Uterus (tissue), 3 donors: ENCODE measurements at regions not wholly inside any gene's neighbourhood (a gene's known extent, or its start where the extent isn't known, plus 50 kb on each side); places are given as distances from the start of the nearest gene placed in this dataset.
"Not testable (repeated sequence)": the region's sequence is repeated elsewhere in the genome, so short reads cannot be mapped to it uniquely, and the experiment has no call there.

ENCODE experiments used
- DNase-seq, 2 donors: peaks; one replicate each; pipeline ENCODE4 v3.0.0-alpha.2; 2019 to 2020
- H3K27ac ChIP-seq, 2 donors: fragments of 200-600 bp; sonication (generic); 1 replicate in 1 of 2; 2 replicates in 1 of 2; pipeline ENCODE4 v1.5.1; 2016 to 2018
- H3K27me3 ChIP-seq, 2 donors: fragments of 200-600 bp; sonication (generic); one replicate each; pipeline ENCODE4 v1.5.1; 2018 to 2019; ENCODE audit warnings: control low read depth in 1 of 2
- H3K36me3 ChIP-seq, 2 donors: fragments of 200-600 bp; sonication (generic); one replicate each; pipeline ENCODE4 v1.5.1; 2019; ENCODE audit warnings: control low read depth in 1 of 2
- H3K4me1 ChIP-seq, 2 donors: fragments of 200-600 bp; sonication (generic); one replicate each; pipeline ENCODE4 v1.5.1; 2018 to 2019; ENCODE audit warnings: control low read depth in 1 of 2
- H3K4me3 ChIP-seq, 2 donors: fragments of 200-600 bp; sonication (generic); 1 replicate in 1 of 2; 2 replicates in 1 of 2; pipeline ENCODE4 v1.5.1; 2018 to 2019; ENCODE audit warnings: mild to moderate bottlenecking in 1 of 2
- H3K9me3 ChIP-seq, 2 donors: fragments of 200-600 bp; sonication (generic); one replicate each; pipeline ENCODE4 v1.5.1; 2019; ENCODE audit warnings: control low read depth in 1 of 2
- POLR2A ChIP-seq, 2 donors: fragments of 450-650 bp; IDR thresholded peaks; one replicate each; pipeline ENCODE4 v1.6.1; 2016; ENCODE audit warnings: antibody characterized with exemption in 2 of 2, mild to moderate bottlenecking in 1 of 2, moderate library complexity in 1 of 2
- intact Hi-C: fragments of 100-400 bp; cut with DNase I; formaldehyde crosslinking; loops from one replicate; pipeline ENCODE4 v1.15.1; 2023; ENCODE audit warnings: low total_unique reads
- TF ChIP-seq, protein P1 (sequence below), 4 experiments: fragments of 200-600 bp in 2 of 4; fragments of 450-650 bp in 2 of 4; sonication (generic) in 2 of 4; IDR thresholded peaks; one replicate each; pipeline ENCODE4 v1.5.1; 2016 to 2019; ENCODE audit warnings: antibody characterized with exemption in 4 of 4, mild to moderate bottlenecking in 2 of 4, moderate library complexity in 1 of 4
- donor health status: DM: yes; HTN: yes; CAD: no.

GRCh38 chr3:32042867-32043266 lies 61.3 kb downstream of the ZNF860 start:
- H3K9me3 ChIP-seq, DNase-seq, H3K27me3 ChIP-seq, intact Hi-C loops, H3K4me3 ChIP-seq, H3K4me1 ChIP-seq, H3K36me3 ChIP-seq, H3K27ac ChIP-seq: not testable (repeated sequence)

- H3K4me3 ChIP-seq, result no peak overlapping the region
- peak overlapping the region; percentile 45 to 74 for H3K27ac ChIP-seq
- no peaks in the 10 kb centered on the region for H3K4me1 ChIP-seq
- intact Hi-C loops, result no loop called here
- no peaks in the 10 kb centered on the region for H3K27me3 ChIP-seq
- TF ChIP-seq, protein P1, sequence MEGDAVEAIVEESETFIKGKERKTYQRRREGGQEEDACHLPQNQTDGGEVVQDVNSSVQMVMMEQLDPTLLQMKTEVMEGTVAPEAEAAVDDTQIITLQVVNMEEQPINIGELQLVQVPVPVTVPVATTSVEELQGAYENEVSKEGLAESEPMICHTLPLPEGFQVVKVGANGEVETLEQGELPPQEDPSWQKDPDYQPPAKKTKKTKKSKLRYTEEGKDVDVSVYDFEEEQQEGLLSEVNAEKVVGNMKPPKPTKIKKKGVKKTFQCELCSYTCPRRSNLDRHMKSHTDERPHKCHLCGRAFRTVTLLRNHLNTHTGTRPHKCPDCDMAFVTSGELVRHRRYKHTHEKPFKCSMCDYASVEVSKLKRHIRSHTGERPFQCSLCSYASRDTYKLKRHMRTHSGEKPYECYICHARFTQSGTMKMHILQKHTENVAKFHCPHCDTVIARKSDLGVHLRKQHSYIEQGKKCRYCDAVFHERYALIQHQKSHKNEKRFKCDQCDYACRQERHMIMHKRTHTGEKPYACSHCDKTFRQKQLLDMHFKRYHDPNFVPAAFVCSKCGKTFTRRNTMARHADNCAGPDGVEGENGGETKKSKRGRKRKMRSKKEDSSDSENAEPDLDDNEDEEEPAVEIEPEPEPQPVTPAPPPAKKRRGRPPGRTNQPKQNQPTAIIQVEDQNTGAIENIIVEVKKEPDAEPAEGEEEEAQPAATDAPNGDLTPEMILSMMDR (IDR thresholded peaks at IDR 0.05), result no peak
- no peak for TF ChIP-seq POLR2A (IDR thresholded peaks at IDR 0.05)
- no peaks in the 10 kb centered on the region for H3K9me3 ChIP-seq
- H3K36me3 ChIP-seq, result no peaks in the 10 kb centered on the region
- peak; percentile 42 for DNase-seq
These were observed 61.1 kb upstream of the GPD1L start for GRCh38 chr3:32045091-32045915.

DNA sequence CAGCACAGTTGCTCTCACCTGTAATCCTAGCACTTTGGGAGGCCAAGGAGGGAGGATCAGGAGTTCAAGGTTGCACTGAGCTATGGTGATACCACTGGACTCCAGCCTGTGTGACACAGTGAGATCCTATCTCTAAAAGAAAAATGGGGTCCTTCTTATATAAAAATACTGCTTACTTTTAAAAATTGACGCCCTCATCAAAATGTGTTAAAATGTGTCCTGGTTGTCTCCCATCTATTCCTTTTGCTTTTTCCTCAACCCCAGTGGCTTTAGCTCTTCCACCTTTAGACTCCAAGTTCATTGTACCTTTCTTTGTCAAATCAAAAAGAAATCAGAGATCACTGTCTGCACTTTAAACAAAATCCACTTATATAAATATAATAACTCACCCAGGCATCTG lies 60.3 kb upstream of the GPD1L start:
- no peaks in the 10 kb centered on the region for H3K27me3 ChIP-seq
- TF ChIP-seq POLR2A (IDR thresholded peaks at IDR 0.05), result no peak
- TF ChIP-seq, protein P1 (IDR thresholded peaks at IDR 0.05), result no peak
- intact Hi-C loops, result no loop called here
- DNase-seq, result no peak
- H3K4me1 ChIP-seq, result no peaks in the 10 kb centered on the region
- no peak overlapping the region for H3K4me3 ChIP-seq
- peak overlapping the region; percentile 45 to 74 for H3K27ac ChIP-seq
- H3K9me3 ChIP-seq, result no peaks in the 10 kb centered on the region
- no peaks in the 10 kb centered on the region for H3K36me3 ChIP-seq

DNA sequence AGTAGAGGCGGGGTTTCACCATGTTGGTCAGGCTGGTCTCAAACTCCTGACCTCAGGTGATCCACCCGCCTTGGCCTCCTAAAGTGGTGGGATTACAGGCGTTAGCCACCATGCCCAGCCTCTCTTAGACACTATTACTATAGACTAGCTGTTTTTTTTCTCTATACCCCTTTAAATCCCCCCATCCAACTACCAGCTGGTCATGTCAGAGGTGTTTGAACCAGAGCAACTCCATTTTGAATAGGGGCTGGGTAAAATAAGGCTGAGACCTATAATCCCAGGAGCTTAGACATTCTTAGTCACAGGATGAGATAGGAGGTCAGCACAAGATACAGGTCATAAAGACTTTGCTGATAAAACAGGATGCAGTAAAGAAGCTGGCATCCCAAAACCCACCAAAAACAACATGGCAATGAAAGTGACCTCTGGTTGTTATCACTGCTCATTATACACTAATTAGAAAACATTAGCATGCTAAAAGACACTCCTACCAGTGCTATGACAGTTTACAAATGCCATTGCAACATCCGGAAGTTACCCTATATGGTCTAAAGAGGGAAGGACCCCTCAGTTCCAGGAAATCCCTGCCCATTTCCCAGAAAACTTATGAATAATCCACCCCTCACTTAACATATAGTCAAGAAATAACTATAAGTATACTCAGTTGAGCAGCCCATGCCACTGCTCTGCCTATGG lies 57.8 kb upstream of the GPD1L start:
- Histone ChIP-seq H3K4me1 (no peaks in the 10 kb centered on the region), H3K36me3 (no peaks in the 10 kb centered on the region), H3K4me3 (no peak overlapping the region), H3K27ac (no peak overlapping the region), H3K9me3 (no peaks in the 10 kb centered on the region), H3K27me3 (no peaks in the 10 kb centered on the region)
- TF ChIP-seq POLR2A (IDR thresholded peaks at IDR 0.05), result no peak
- TF ChIP-seq, protein P1 (IDR thresholded peaks at IDR 0.05), result no peak
- DNase-seq, result no peak
- intact Hi-C loops, result no loop called here

DNA sequence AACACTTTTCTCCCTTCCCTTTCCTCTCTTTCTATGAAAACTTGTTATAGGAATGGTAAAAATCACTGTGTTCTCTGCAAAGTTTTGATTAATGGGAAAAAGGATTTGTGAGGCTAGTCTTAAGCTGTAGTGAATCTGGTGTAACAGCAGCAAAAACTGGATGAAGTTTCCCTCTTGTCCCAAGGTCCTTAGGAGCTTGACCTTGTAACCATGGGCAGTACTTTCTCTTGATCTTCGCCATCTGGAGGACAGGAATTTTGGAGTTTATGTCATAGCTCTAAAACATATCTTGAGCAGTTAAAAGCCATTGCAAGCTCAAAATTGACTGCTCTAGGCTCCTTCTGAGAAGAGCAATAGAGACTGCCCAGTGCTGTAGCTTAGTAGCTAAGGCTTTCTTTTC lies 56.5 kb upstream of the GPD1L start:
- H3K4me1 ChIP-seq, result no peaks in the 10 kb centered on the region
- H3K27me3 ChIP-seq, result no peaks in the 10 kb centered on the region
- H3K36me3 ChIP-seq, result no peaks in the 10 kb centered on the region
- no peaks in the 10 kb centered on the region for H3K9me3 ChIP-seq
- no peak for DNase-seq
- H3K27ac ChIP-seq, result no peak overlapping the region
- no peak for TF ChIP-seq POLR2A (IDR thresholded peaks at IDR 0.05)
- TF ChIP-seq, protein P1 (IDR thresholded peaks at IDR 0.05), result no peak
- intact Hi-C loops, result no loop called here
- no peak overlapping the region for H3K4me3 ChIP-seq

- H3K4me1 ChIP-seq, H3K27me3 ChIP-seq, H3K36me3 ChIP-seq, H3K9me3 ChIP-seq, DNase-seq, H3K4me3 ChIP-seq, H3K27ac ChIP-seq, intact Hi-C loops: not testable (repeated sequence)
These were observed 54.2 kb upstream of the GPD1L start for GRCh38 chr3:32052230-32052629.

- DNase-seq, H3K9me3 ChIP-seq, H3K4me3 ChIP-seq, H3K4me1 ChIP-seq, H3K27me3 ChIP-seq, H3K36me3 ChIP-seq, intact Hi-C loops, H3K27ac ChIP-seq: not testable (repeated sequence)
These were observed 53.6 kb upstream of the GPD1L start for GRCh38 chr3:32052851-32053250.
